ENCODE measurements at regions not wholly inside any gene's neighbourhood (a gene's known extent, or its start where the extent isn't known, plus 50 kb on each side); places are given as distances from the start of the nearest gene placed in this dataset.

DNA sequence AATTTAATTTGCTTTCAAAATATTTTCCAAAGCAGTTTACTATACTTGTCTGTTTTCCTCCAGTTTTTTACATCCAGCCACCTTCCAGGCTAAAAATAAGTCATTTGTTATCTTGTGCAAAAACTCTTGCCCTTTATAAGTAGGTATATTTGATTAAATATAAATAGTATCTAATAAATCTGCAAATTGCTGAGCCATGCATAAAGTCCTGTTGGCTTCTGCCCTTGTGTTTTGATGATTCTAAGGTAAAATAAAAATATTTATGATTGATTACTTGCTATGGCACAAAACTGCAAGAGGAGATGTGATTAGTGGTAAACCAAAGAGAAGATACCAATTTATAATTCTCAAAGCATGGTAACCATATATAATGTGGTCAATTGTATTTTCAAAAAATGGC is 1026.7 kb downstream of the EPHA3 start:
- TF ChIP-seq, protein P1, sequence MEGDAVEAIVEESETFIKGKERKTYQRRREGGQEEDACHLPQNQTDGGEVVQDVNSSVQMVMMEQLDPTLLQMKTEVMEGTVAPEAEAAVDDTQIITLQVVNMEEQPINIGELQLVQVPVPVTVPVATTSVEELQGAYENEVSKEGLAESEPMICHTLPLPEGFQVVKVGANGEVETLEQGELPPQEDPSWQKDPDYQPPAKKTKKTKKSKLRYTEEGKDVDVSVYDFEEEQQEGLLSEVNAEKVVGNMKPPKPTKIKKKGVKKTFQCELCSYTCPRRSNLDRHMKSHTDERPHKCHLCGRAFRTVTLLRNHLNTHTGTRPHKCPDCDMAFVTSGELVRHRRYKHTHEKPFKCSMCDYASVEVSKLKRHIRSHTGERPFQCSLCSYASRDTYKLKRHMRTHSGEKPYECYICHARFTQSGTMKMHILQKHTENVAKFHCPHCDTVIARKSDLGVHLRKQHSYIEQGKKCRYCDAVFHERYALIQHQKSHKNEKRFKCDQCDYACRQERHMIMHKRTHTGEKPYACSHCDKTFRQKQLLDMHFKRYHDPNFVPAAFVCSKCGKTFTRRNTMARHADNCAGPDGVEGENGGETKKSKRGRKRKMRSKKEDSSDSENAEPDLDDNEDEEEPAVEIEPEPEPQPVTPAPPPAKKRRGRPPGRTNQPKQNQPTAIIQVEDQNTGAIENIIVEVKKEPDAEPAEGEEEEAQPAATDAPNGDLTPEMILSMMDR (IDR thresholded peaks at IDR 0.05; ENCODE audit: extremely low read depth in 1 of 2, insufficient read depth in 1 of 2, low read depth in 1 of 2, low read length in 2 of 2), result no peak
- TF ChIP-seq POLR2A (IDR thresholded peaks at IDR 0.05; ENCODE audit: low read depth, low read length) (no peak), POLR2AphosphoS5 (IDR thresholded peaks at IDR 0.05; ENCODE audit: insufficient read depth, low read depth, low read length) (no peak), FOS (IDR thresholded peaks at IDR 0.05; ENCODE audit: borderline replicate concordance, insufficient read depth, low read length) (no peak), EZH2 (IDR thresholded peaks at IDR 0.05; ENCODE audit: borderline replicate concordance, low read depth, low read length, severe bottlenecking) (no peak), JUN (IDR thresholded peaks at IDR 0.05; ENCODE audit: borderline replicate concordance, insufficient read depth, insufficient read length, low read depth) (no peak)

Measured in endothelial cell of umbilical vein (primary cell).